ENCODE measurements at regions not wholly inside any gene's neighbourhood (a gene's known extent, or its start where the extent isn't known, plus 50 kb on each side); places are given as distances from the start of the nearest gene placed in this dataset.

DNA sequence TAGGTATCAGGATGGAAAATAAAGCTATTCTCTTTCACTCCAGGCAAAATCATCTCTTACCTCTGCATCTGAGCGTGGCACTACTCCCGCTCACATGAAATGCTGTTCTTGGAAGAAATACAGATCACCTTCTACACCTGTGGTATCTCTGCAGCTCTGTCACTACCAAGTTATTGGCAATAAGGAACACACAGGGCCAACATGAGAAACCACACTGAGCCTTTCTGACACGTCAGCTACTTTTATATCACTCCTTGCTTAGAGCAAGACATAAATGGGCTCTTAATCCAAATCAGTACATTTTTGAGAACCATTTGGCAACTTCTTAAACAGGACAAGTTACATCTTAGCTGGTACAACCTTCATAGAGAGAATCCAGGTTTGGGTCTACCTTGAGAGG lies 101.8 kb upstream of the GUCY1A1 start:
- Histone ChIP-seq H2BK12ac (ENCODE audit: low read depth, low read length) (no peak overlapping the region), H4K20me1 (replicated peaks in 1 of 2; ENCODE audit: control insufficient read depth in 1 of 2, insufficient read depth in 2 of 2, low read length in 2 of 2) (no peaks in the 10 kb centered on the region), H3K79me2 (ENCODE audit: control insufficient read depth in 1 of 2, insufficient read depth in 2 of 2, low read length in 2 of 2) (no peaks in the 10 kb centered on the region), H3K23ac (ENCODE audit: insufficient read length) (no peak overlapping the region), H3K23me2 (ENCODE audit: low read depth, low read length) (no peaks in the 10 kb centered on the region), H2BK5ac (ENCODE audit: low read depth, low read length) (no peak overlapping the region), H3K4me3 (ENCODE audit: extremely low read depth in 1 of 4, insufficient read depth in 2 of 4, low read depth in 3 of 4, low read length in 4 of 4) (no peak overlapping the region), H3K4me1 (replicated peaks in 1 of 4; ENCODE audit: control insufficient read depth in 3 of 4, insufficient read depth in 4 of 4, low read length in 3 of 4) (no peaks in the 10 kb centered on the region), H2AK5ac (ENCODE audit: low read depth, low read length) (no peak overlapping the region), H3K27me3 (replicated peaks in 1 of 4; ENCODE audit: control insufficient read depth in 3 of 4, extremely low read depth in 1 of 4, insufficient read depth in 3 of 4, low read length in 3 of 4) (no peaks in the 10 kb centered on the region), H3K18ac (ENCODE audit: extremely low read depth, low read length) (no peak overlapping the region), H3K4me2 (ENCODE audit: insufficient read depth in 1 of 2, low read depth in 2 of 2, low read length in 2 of 2) (no peak overlapping the region), H3K14ac (ENCODE audit: insufficient read length) (no peak overlapping the region), H3K27ac (ENCODE audit: low read depth, low read length) (no peak overlapping the region), H4K8ac (ENCODE audit: extremely low read depth, insufficient read depth, low read length) (no peak overlapping the region), H3K9ac (replicated peaks in 1 of 4; ENCODE audit: extremely low read depth in 1 of 4, low read depth in 3 of 4, low read length in 3 of 4) (no peak overlapping the region), H4K5ac (ENCODE audit: insufficient read length, low read depth, low read length) (no peak overlapping the region), H3K36me3 (ENCODE audit: control insufficient read depth in 2 of 4, insufficient read depth in 4 of 4, low read length in 3 of 4) (no peaks in the 10 kb centered on the region), H2BK15ac (ENCODE audit: low read length) (no peak overlapping the region), H3K9me3 (ENCODE audit: insufficient read depth in 2 of 2, low read depth in 1 of 2, low read length in 1 of 2) (no peaks in the 10 kb centered on the region), H2BK20ac (ENCODE audit: low read length) (no peak overlapping the region), H3K79me1 (ENCODE audit: low read depth, low read length) (no peaks in the 10 kb centered on the region), H2BK120ac (replicated peaks; ENCODE audit: low read depth, low read length) (no peak overlapping the region), H2AFZ (ENCODE audit: low read length) (no peak overlapping the region), H3K56ac (replicated peaks; ENCODE audit: insufficient read length, low read depth, low read length) (no peak overlapping the region), H4K91ac (replicated peaks; ENCODE audit: insufficient read length, low read length) (no peak overlapping the region), H3K4ac (replicated peaks; ENCODE audit: insufficient read length, low read depth, low read length) (no peak overlapping the region)
- ChIA-PET CTCF (ENCODE audit: partially characterized antibody) (interaction anchor here (1.6 kb wide), 1 partner anchor 36 kb away, joined by 5 read pairs; no protein-coding TSS in a partner anchor), POLR2A (ENCODE audit: partially characterized antibody) (no interaction called here)
- 96% methylated on average over 3 of the region's 3 CpGs; no CpG with 5 or more reads in 1 of the 2 experiments for WGBS, 2 experiments (ENCODE audit: extremely low coverage in 1 of 2, insufficient coverage in 1 of 2, insufficient read length in 1 of 2, insufficient replicate concordance in 2 of 2, low coverage in 1 of 2, low lambda C conversion rate in 2 of 2, missing lambda C conversion rate in 1 of 2)
- no peak for DNase-seq (ENCODE audit: low read depth in 1 of 2, low spot score in 2 of 2)
- FAIRE-seq = no peak
- TF ChIP-seq KDM4A (IDR thresholded peaks at IDR 0.05; ENCODE audit: low read depth, low read length, severe bottlenecking) = no peak

Data from H1 (cell line).